ENCODE measurements at regions not wholly inside any gene's neighbourhood (a gene's known extent, or its start where the extent isn't known, plus 50 kb on each side); places are given as distances from the start of the nearest gene placed in this dataset.

GRCh38 chr4:14700544-14700943, 301.7 kb upstream of the CPEB2 start:
- Histone ChIP-seq H4K20me1 (ENCODE audit: control insufficient read depth, insufficient read depth, low read depth, low read length) (no peaks in the 10 kb centered on the region), H3K9me2 (replicated peaks; ENCODE audit: control insufficient read depth, low read length) (no peaks in the 10 kb centered on the region), H3K9me3 (ENCODE audit: control insufficient read depth, insufficient read depth, low read length) (no peaks in the 10 kb centered on the region), H3F3A (ENCODE audit: control insufficient read depth, insufficient read depth) (no peaks in the 10 kb centered on the region), H3K79me2 (ENCODE audit: control insufficient read depth, low read length) (no peaks in the 10 kb centered on the region), H3K27me3 (ENCODE audit: control insufficient read depth, low read length) (no peaks in the 10 kb centered on the region), H3K4me1 (ENCODE audit: control insufficient read depth, low read length) (no peaks in the 10 kb centered on the region), H3K36me3 (ENCODE audit: control insufficient read depth, low read length) (no peaks in the 10 kb centered on the region), H3K4me3 (ENCODE audit: low read length) (no peak overlapping the region), H3K4me2 (ENCODE audit: low read length) (no peak overlapping the region), H3K27ac (ENCODE audit: low read depth, low read length) (no peak overlapping the region)
- TF ChIP-seq, protein P1, sequence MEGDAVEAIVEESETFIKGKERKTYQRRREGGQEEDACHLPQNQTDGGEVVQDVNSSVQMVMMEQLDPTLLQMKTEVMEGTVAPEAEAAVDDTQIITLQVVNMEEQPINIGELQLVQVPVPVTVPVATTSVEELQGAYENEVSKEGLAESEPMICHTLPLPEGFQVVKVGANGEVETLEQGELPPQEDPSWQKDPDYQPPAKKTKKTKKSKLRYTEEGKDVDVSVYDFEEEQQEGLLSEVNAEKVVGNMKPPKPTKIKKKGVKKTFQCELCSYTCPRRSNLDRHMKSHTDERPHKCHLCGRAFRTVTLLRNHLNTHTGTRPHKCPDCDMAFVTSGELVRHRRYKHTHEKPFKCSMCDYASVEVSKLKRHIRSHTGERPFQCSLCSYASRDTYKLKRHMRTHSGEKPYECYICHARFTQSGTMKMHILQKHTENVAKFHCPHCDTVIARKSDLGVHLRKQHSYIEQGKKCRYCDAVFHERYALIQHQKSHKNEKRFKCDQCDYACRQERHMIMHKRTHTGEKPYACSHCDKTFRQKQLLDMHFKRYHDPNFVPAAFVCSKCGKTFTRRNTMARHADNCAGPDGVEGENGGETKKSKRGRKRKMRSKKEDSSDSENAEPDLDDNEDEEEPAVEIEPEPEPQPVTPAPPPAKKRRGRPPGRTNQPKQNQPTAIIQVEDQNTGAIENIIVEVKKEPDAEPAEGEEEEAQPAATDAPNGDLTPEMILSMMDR (IDR thresholded peaks at IDR 0.05; ENCODE audit: low read depth, low read length, poor library complexity, severe bottlenecking): no peak
- no peak for TF ChIP-seq EZH2phosphoT487 (IDR thresholded peaks at IDR 0.05; ENCODE audit: borderline replicate concordance, low read length)

DNA sequence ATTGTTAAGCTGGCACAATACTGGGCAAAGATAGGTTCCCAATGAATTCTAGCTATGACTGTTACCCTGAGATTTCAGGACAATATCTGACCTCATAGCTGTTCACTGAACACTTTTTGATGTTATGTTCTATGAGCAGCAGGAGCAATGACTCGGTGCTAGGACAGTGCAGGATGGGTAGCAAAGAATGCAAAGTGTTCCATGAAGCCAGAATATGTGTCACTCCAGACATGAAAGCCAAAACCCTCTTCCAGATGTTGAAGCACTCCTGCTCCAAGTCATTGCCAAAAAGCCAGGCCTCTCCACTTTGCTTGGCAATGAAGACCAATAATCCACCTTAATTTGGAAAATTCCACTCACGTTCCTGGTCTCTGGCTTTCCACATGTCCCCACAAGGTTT, 300.9 kb upstream of the CPEB2 start:
- Histone ChIP-seq H3K9me2 (replicated peaks; ENCODE audit: control insufficient read depth, low read length) (no peaks in the 10 kb centered on the region), H3K36me3 (ENCODE audit: control insufficient read depth, low read length) (no peaks in the 10 kb centered on the region), H3K27ac (ENCODE audit: low read depth, low read length) (no peak overlapping the region), H4K20me1 (ENCODE audit: control insufficient read depth, insufficient read depth, low read depth, low read length) (no peaks in the 10 kb centered on the region), H3F3A (ENCODE audit: control insufficient read depth, insufficient read depth) (no peaks in the 10 kb centered on the region), H3K27me3 (ENCODE audit: control insufficient read depth, low read length) (no peaks in the 10 kb centered on the region), H3K79me2 (ENCODE audit: control insufficient read depth, low read length) (no peaks in the 10 kb centered on the region), H3K4me3 (ENCODE audit: low read length) (no peak overlapping the region), H3K9me3 (ENCODE audit: control insufficient read depth, insufficient read depth, low read length) (no peaks in the 10 kb centered on the region), H3K4me2 (ENCODE audit: low read length) (no peak overlapping the region), H3K4me1 (ENCODE audit: control insufficient read depth, low read length) (no peaks in the 10 kb centered on the region)
- TF ChIP-seq, protein P1 (IDR thresholded peaks at IDR 0.05; ENCODE audit: low read depth, low read length, poor library complexity, severe bottlenecking): no peak
- TF ChIP-seq EZH2phosphoT487 (IDR thresholded peaks at IDR 0.05; ENCODE audit: borderline replicate concordance, low read length): no peak

- Histone ChIP-seq H3K36me3 (ENCODE audit: control insufficient read depth, low read length) (no peaks in the 10 kb centered on the region), H3K27ac (ENCODE audit: low read depth, low read length) (no peak overlapping the region), H3K27me3 (ENCODE audit: control insufficient read depth, low read length) (no peaks in the 10 kb centered on the region), H4K20me1 (ENCODE audit: control insufficient read depth, insufficient read depth, low read depth, low read length) (no peaks in the 10 kb centered on the region), H3K4me2 (ENCODE audit: low read length) (no peak overlapping the region), H3F3A (ENCODE audit: control insufficient read depth, insufficient read depth) (no peaks in the 10 kb centered on the region), H3K9me2 (replicated peaks; ENCODE audit: control insufficient read depth, low read length) (no peaks in the 10 kb centered on the region), H3K4me1 (ENCODE audit: control insufficient read depth, low read length) (no peaks in the 10 kb centered on the region), H3K9me3 (ENCODE audit: control insufficient read depth, insufficient read depth, low read length) (no peaks in the 10 kb centered on the region), H3K4me3 (ENCODE audit: low read length) (no peak overlapping the region), H3K79me2 (ENCODE audit: control insufficient read depth, low read length) (no peaks in the 10 kb centered on the region)
- TF ChIP-seq, protein P1 (IDR thresholded peaks at IDR 0.05; ENCODE audit: low read depth, low read length, poor library complexity, severe bottlenecking): no peak
- no peak for TF ChIP-seq EZH2phosphoT487 (IDR thresholded peaks at IDR 0.05; ENCODE audit: borderline replicate concordance, low read length)
Measured at GRCh38 chr4:14701896-14702295, 300.4 kb upstream of the CPEB2 start.

GRCh38 chr4:14708574-14708973, 293.7 kb upstream of the CPEB2 start:
- no peak overlapping the region for H3K4me2 ChIP-seq (ENCODE audit: low read length)
- no peaks in the 10 kb centered on the region for H3F3A ChIP-seq (ENCODE audit: control insufficient read depth, insufficient read depth)
- no peaks in the 10 kb centered on the region for H3K79me2 ChIP-seq (ENCODE audit: control insufficient read depth, low read length)
- TF ChIP-seq, protein P1 (IDR thresholded peaks at IDR 0.05; ENCODE audit: low read depth, low read length, poor library complexity, severe bottlenecking): no peak
- TF ChIP-seq EZH2phosphoT487 (IDR thresholded peaks at IDR 0.05; ENCODE audit: borderline replicate concordance, low read length): no peak
- no peak overlapping the region for H3K4me3 ChIP-seq (ENCODE audit: low read length)
- H3K27ac ChIP-seq (ENCODE audit: low read depth, low read length): no peak overlapping the region
- H4K20me1 ChIP-seq (ENCODE audit: control insufficient read depth, insufficient read depth, low read depth, low read length): no peaks in the 10 kb centered on the region
- no peaks in the 10 kb centered on the region for H3K9me3 ChIP-seq (ENCODE audit: control insufficient read depth, insufficient read depth, low read length)
- no peaks in the 10 kb centered on the region for H3K27me3 ChIP-seq (ENCODE audit: control insufficient read depth, low read length)
- no peaks in the 10 kb centered on the region for H3K4me1 ChIP-seq (ENCODE audit: control insufficient read depth, low read length)
- H3K36me3 ChIP-seq (ENCODE audit: control insufficient read depth, low read length): no peaks in the 10 kb centered on the region
- H3K9me2 ChIP-seq (replicated peaks; ENCODE audit: control insufficient read depth, low read length): no peaks in the 10 kb centered on the region; the same call in 1 of the 2 replicates

Measured in DOHH2 (cell line).